ENCODE measurements at regions not wholly inside any gene's neighbourhood (a gene's known extent, or its start where the extent isn't known, plus 50 kb on each side); places are given as distances from the start of the nearest gene placed in this dataset.

DNA sequence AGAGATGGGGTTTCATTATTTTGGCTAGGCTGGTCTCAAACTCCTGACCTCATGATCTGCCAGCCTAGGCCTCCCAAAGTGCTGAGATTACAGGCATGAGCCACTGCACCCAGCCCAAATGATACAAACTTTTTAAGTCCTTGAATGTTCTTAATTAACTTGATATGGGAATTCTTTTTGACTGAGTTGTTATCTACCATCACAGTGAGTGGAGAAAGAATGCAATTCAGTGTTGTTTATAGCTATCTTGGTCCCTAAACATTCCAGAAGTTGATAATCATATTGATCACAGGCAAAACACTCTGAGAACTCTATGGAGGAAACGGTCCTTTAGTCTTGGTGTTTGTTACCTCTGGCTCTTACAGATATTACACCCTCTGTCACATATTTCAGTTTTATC is 1072.5 kb downstream of the SUCLG1 start:
- TF ChIP-seq TCF7L2 (IDR thresholded peaks at IDR 0.05; ENCODE audit: low read depth, low read length) (no peak), SIN3A (IDR thresholded peaks at IDR 0.05; ENCODE audit: borderline replicate concordance, insufficient read depth, low read depth, low read length) (no peak), POLR2AphosphoS5 (IDR thresholded peaks at IDR 0.05; ENCODE audit: low read depth, low read length) (no peak)
- TF ChIP-seq, protein P1, sequence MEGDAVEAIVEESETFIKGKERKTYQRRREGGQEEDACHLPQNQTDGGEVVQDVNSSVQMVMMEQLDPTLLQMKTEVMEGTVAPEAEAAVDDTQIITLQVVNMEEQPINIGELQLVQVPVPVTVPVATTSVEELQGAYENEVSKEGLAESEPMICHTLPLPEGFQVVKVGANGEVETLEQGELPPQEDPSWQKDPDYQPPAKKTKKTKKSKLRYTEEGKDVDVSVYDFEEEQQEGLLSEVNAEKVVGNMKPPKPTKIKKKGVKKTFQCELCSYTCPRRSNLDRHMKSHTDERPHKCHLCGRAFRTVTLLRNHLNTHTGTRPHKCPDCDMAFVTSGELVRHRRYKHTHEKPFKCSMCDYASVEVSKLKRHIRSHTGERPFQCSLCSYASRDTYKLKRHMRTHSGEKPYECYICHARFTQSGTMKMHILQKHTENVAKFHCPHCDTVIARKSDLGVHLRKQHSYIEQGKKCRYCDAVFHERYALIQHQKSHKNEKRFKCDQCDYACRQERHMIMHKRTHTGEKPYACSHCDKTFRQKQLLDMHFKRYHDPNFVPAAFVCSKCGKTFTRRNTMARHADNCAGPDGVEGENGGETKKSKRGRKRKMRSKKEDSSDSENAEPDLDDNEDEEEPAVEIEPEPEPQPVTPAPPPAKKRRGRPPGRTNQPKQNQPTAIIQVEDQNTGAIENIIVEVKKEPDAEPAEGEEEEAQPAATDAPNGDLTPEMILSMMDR (IDR thresholded peaks at IDR 0.05), result no peak
- TF ChIP-seq, protein P2, sequence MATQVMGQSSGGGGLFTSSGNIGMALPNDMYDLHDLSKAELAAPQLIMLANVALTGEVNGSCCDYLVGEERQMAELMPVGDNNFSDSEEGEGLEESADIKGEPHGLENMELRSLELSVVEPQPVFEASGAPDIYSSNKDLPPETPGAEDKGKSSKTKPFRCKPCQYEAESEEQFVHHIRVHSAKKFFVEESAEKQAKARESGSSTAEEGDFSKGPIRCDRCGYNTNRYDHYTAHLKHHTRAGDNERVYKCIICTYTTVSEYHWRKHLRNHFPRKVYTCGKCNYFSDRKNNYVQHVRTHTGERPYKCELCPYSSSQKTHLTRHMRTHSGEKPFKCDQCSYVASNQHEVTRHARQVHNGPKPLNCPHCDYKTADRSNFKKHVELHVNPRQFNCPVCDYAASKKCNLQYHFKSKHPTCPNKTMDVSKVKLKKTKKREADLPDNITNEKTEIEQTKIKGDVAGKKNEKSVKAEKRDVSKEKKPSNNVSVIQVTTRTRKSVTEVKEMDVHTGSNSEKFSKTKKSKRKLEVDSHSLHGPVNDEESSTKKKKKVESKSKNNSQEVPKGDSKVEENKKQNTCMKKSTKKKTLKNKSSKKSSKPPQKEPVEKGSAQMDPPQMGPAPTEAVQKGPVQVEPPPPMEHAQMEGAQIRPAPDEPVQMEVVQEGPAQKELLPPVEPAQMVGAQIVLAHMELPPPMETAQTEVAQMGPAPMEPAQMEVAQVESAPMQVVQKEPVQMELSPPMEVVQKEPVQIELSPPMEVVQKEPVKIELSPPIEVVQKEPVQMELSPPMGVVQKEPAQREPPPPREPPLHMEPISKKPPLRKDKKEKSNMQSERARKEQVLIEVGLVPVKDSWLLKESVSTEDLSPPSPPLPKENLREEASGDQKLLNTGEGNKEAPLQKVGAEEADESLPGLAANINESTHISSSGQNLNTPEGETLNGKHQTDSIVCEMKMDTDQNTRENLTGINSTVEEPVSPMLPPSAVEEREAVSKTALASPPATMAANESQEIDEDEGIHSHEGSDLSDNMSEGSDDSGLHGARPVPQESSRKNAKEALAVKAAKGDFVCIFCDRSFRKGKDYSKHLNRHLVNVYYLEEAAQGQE (IDR thresholded peaks at IDR 0.05; ENCODE audit: insufficient read depth in 1 of 2, low read depth in 2 of 2, low read length in 1 of 2), result no peak
- H3K27ac ChIP-seq (ENCODE audit: low read length), result no peak overlapping the region
- H3K4me1 ChIP-seq (ENCODE audit: control insufficient read depth, insufficient read depth, low read length), result no peaks in the 10 kb centered on the region
- in situ Hi-C loops (cut with HindIII; ENCODE audit: low pct_unique_long_range_greater_than_20kb, low sequenced_read_pairs) (no loop called here), intact Hi-C loops (cut with micrococcal nuclease; ENCODE audit: unreplicated experiment) (no loop called here)
- DNase-seq (ENCODE audit: low read depth, low spot score), result no peak
- ChIA-PET CTCF (no interaction called here), POLR2A (no interaction called here)
- no peaks in the 10 kb centered on the region for H3K36me3 ChIP-seq (ENCODE audit: control insufficient read depth, insufficient read depth, low read length)
- BruUV-seq (replicated peaks), result no TSS peak
- no peak for ATAC-seq
- H3K9me3 ChIP-seq (ENCODE audit: control insufficient read depth, insufficient read depth, low read depth, low read length), result no peaks in the 10 kb centered on the region
- no peaks in the 10 kb centered on the region for H3K27me3 ChIP-seq (ENCODE audit: control insufficient read depth, insufficient read depth, low read length)
- no peak overlapping the region for H3K4me3 ChIP-seq (ENCODE audit: low read depth in 2 of 2, low read length in 2 of 2)

DNA sequence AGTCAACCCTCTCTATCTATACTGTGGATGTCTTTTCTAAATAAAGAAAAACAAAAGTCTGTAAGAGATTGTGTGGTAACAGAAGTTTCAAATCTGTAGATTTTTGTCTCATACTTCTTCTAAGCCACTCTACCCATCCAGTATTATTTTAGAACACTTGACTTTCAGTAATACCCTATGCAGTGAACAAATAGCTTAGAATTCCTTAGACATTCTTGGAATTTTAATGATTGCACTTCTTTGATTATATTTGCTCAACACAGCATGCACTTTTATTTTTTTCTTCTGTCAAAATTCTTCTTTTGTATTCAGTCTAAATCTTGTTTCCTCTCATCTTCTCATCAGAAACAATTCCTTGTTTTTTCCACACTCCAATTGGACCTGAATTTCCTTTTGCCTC is 1080.2 kb downstream of the SUCLG1 start:
- no peak overlapping the region for H3K27ac ChIP-seq (ENCODE audit: low read length)
- DNase-seq (ENCODE audit: low read depth, low spot score), result no peak
- TF ChIP-seq, protein P2 (IDR thresholded peaks at IDR 0.05; ENCODE audit: insufficient read depth in 1 of 2, low read depth in 2 of 2, low read length in 1 of 2), result no peak
- TF ChIP-seq, protein P1 (IDR thresholded peaks at IDR 0.05), result no peak
- no peak for TF ChIP-seq SIN3A (IDR thresholded peaks at IDR 0.05; ENCODE audit: borderline replicate concordance, insufficient read depth, low read depth, low read length)
- TF ChIP-seq TCF7L2 (IDR thresholded peaks at IDR 0.05; ENCODE audit: low read depth, low read length), result no peak
- TF ChIP-seq POLR2AphosphoS5 (IDR thresholded peaks at IDR 0.05; ENCODE audit: low read depth, low read length), result no peak
- ATAC-seq, result no peak
- H3K4me1 ChIP-seq (ENCODE audit: control insufficient read depth, insufficient read depth, low read length), result no peaks in the 10 kb centered on the region
- H3K9me3 ChIP-seq (ENCODE audit: control insufficient read depth, insufficient read depth, low read depth, low read length), result no peaks in the 10 kb centered on the region
- in situ Hi-C loops (cut with HindIII; ENCODE audit: low pct_unique_long_range_greater_than_20kb, low sequenced_read_pairs), result no loop called here
- CTCF ChIA-PET, result no interaction called here
- no TSS peak for BruUV-seq (replicated peaks)
- no peak overlapping the region for H3K4me3 ChIP-seq (ENCODE audit: low read depth in 2 of 2, low read length in 2 of 2)
- POLR2A ChIA-PET, result no interaction called here
- H3K36me3 ChIP-seq (ENCODE audit: control insufficient read depth, insufficient read depth, low read length), result no peaks in the 10 kb centered on the region
- intact Hi-C loops (cut with micrococcal nuclease; ENCODE audit: unreplicated experiment), result no loop called here
- H3K27me3 ChIP-seq (ENCODE audit: control insufficient read depth, insufficient read depth, low read length), result no peaks in the 10 kb centered on the region

Measured in Panc1 (cell line).